ENCODE measurements at regions not wholly inside any gene's neighbourhood (a gene's known extent, or its start where the extent isn't known, plus 50 kb on each side); places are given as distances from the start of the nearest gene placed in this dataset.

DNA sequence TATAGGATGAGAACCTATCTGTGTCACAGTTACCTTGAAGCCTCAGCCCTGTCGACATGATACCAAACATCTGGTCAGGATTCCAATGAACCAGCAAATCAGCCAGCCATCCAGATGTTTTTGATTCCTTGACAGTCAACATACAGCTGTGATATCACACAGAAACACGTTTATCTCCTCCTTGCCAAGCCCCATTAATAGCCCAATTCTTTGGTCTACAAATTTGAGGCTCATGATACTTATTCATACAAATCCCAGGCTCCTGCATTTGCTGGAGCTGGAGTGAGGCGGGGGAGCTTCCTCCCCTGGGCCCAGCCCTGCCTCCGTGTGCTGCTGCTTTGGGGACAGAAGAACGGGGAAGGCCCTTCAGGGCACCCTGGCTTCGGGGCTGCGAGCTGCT lies 611.6 kb upstream of the SALL3 start:
- no peaks in the 10 kb centered on the region for H3K4me1 ChIP-seq
- no peak overlapping the region for H3K4me3 ChIP-seq
- H3K9me3 ChIP-seq, result no peaks in the 10 kb centered on the region
- H3K27ac ChIP-seq, result no peak overlapping the region
- DNase-seq, result no peak
- H3K27me3 ChIP-seq, result no peaks in the 10 kb centered on the region
- H3K36me3 ChIP-seq, result no peaks in the 10 kb centered on the region
- no peak for TF ChIP-seq POLR2A (IDR thresholded peaks at IDR 0.05)
- no peak for TF ChIP-seq CTCF (IDR thresholded peaks at IDR 0.05)

DNA sequence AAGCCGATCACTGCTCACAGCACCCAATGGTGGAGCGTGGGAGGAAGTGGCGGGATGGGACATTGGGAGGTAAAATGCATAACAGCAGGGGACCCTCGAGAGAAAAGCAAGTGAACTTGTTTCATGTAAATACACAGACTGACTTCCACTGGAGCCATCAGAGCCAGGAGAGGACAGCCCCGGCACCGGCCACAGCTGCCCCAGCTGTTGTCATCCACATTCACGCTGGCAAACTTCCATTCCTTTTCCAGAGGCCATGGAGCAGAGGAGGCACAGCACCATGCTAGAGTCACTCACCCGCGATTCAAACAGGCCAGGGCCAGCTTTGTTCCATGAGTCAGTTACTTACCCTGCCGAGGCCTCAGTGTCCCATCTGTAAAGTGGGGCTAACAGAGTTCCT lies 610.9 kb upstream of the SALL3 start:
- Histone ChIP-seq H3K36me3 (no peaks in the 10 kb centered on the region), H3K4me1 (no peaks in the 10 kb centered on the region), H3K4me3 (no peak overlapping the region), H3K9me3 (no peaks in the 10 kb centered on the region), H3K27ac (no peak overlapping the region), H3K27me3 (no peaks in the 10 kb centered on the region)
- no peak for TF ChIP-seq CTCF (IDR thresholded peaks at IDR 0.05)
- TF ChIP-seq POLR2A (IDR thresholded peaks at IDR 0.05), result no peak
- no peak for DNase-seq

GRCh38 chr18:78376046-78376445 lies 603.6 kb upstream of the SALL3 start:
- TF ChIP-seq CTCF (IDR thresholded peaks at IDR 0.05) (no peak), POLR2A (IDR thresholded peaks at IDR 0.05) (no peak)
- no peaks in the 10 kb centered on the region for H3K36me3 ChIP-seq
- no peak overlapping the region for H3K4me3 ChIP-seq
- DNase-seq, result no peak
- no peak overlapping the region for H3K27ac ChIP-seq
- H3K9me3 ChIP-seq, result no peaks in the 10 kb centered on the region
- no peaks in the 10 kb centered on the region for H3K4me1 ChIP-seq
- no peaks in the 10 kb centered on the region for H3K27me3 ChIP-seq

DNA sequence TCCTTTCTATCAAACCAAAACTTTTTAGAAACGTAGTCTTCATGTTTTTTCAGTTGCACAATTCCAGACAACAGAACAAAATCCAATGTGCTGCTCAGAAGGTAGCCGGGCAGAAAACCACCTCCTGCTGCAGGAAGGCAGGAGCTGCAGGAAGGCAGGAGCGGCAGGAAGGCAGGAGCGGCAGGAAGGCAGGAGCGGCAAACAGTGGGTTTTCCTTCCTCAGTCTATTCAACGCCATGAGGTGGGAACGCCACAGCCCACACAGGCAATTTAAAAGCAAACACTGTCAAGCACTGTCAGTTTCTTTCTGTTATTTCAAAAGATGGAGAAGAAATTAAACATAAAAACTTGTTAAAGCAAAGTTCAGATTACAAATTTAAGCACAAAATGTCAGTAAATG lies 601.2 kb upstream of the SALL3 start:
- Histone ChIP-seq H3K4me1 (no peaks in the 10 kb centered on the region), H3K4me3 (no peak overlapping the region), H3K27ac (no peak overlapping the region), H3K27me3 (no peaks in the 10 kb centered on the region), H3K9me3 (no peaks in the 10 kb centered on the region), H3K36me3 (no peaks in the 10 kb centered on the region)
- TF ChIP-seq CTCF (IDR thresholded peaks at IDR 0.05) (no peak), POLR2A (IDR thresholded peaks at IDR 0.05) (no peak)
- no peak for DNase-seq

DNA sequence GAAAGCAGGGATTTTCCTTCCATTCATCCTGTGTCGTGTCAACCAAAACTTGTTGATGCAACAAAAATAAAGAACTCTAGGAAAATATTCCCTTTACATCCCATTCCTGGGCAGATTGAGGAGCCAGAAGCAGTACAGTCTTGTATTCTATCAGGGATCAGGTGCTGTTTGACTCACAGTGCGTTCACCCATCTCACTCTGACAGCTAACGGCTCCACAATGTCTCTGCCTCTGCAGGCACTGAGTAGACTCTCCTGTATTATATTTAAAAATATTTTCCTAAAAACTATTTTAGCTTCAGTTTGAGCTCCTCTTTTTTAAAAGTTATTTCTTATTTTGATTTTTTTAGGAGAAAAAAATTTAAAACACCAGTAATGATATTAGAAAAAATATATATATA lies 600.6 kb upstream of the SALL3 start:
- Histone ChIP-seq H3K4me3 (no peak overlapping the region), H3K9me3 (no peaks in the 10 kb centered on the region), H3K27ac (no peak overlapping the region), H3K4me1 (no peaks in the 10 kb centered on the region), H3K36me3 (no peaks in the 10 kb centered on the region), H3K27me3 (no peaks in the 10 kb centered on the region)
- TF ChIP-seq CTCF (IDR thresholded peaks at IDR 0.05) (no peak), POLR2A (IDR thresholded peaks at IDR 0.05) (no peak)
- DNase-seq, result no peak

DNA sequence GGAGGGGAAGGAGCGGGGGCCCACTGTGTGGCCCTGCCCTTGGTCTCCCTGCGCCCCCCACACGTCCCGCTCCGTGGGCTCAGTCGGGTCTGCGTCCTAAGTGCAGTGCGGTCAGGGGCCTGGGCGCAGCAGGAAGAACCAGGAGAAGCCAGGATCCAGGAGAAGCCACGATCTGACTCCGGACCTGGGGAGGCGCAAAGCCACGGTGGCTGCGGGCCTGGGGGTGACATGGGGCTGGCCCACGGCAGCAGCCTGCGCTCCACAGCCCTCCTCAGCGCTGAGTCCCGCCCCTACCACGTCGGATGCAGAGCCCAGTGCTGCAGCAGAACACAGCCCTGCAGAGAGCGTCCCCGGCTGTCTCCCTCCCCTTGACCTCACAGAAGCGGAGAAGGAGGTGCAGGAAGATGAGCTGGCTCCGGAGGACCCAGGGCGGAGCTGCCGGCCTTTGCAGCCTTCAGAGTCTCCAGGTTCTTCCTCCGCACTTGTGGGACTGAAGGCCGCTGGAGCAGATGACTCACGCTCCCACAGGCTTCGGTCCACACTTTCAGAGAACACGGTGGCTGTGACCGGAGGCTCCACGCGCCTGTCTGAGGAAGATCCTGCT lies 589.2 kb upstream of the SALL3 start:
- Histone ChIP-seq H3K27me3 (no peaks in the 10 kb centered on the region), H3K4me3 (no peak overlapping the region), H3K36me3 (no peaks in the 10 kb centered on the region), H3K4me1 (no peaks in the 10 kb centered on the region), H3K9me3 (peaks cover 0 to 8% (median 0%) of the 10 kb centered on the region in 4 donors), H3K27ac (no peak overlapping the region)
- TF ChIP-seq CTCF (IDR thresholded peaks at IDR 0.05) (no peak), POLR2A (IDR thresholded peaks at IDR 0.05) (no peak)
- DNase-seq, result no peak
